HEK293 (cell line): ENCODE measurements at regions not wholly inside any gene's neighbourhood (a gene's known extent, or its start where the extent isn't known, plus 50 kb on each side); places are given as distances from the start of the nearest gene placed in this dataset.

Experiments used
- CTCF ChIA-PET: fragments of 350-600 bp; formaldehyde crosslinking; extraction: SDS; loops from one replicate; lab custom pipeline; 2021; ENCODE audit warnings: antibody characterized with exemption; lab: Yijun Ruan, JAX
- POLR2A ChIA-PET: fragments of 300-600 bp; formaldehyde crosslinking; extraction: SDS; loops from one replicate; lab custom pipeline; 2020; ENCODE audit warnings: antibody characterized with exemption, inconsistent platforms; lab: Yijun Ruan, JAX
- H3K27ac ChIP-seq: fragments of 200-500 bp; sonication (Bioruptor generic); 2 replicates; pipeline ENCODE4 v1.5.1; 2014; ENCODE audit warnings: low read depth, low read length, control low read depth, inconsistent platforms; ENCODE audit errors: extremely low read depth
- H3K36me3 ChIP-seq, 2 experiments: fragments of 200-500 bp in 1 of 2; sonication (Bioruptor generic) in 1 of 2; 1 replicate in 1 of 2; 2 replicates in 1 of 2; pipeline ENCODE4 v1.5.1; 2014 to 2017; ENCODE audit warnings: inconsistent platforms in 2 of 2, low read length in 2 of 2; ENCODE audit not compliant: control insufficient read depth in 2 of 2, insufficient read depth in 1 of 2
- H3K4me1 ChIP-seq: fragments of 200-500 bp; sonication (Bioruptor generic); 2 replicates; pipeline ENCODE4 v1.5.1; 2014; ENCODE audit warnings: mild to moderate bottlenecking, low read length, inconsistent platforms; ENCODE audit not compliant: control insufficient read depth, insufficient read depth
- H3K4me3 ChIP-seq: 2 replicates; pipeline ENCODE4 v1.5.1; 2011; ENCODE audit warnings: low read depth, mild to moderate bottlenecking, control low read depth, low read length, moderate library complexity
- H3K9me3 ChIP-seq: fragments of 200-500 bp; sonication (Bioruptor generic); 2 replicates; pipeline ENCODE4 v1.5.1; 2014; ENCODE audit warnings: low read depth, low read length, inconsistent platforms; ENCODE audit not compliant: control insufficient read depth, insufficient read depth
- CTCF ChIP-seq: fragments of 450-650 bp; formaldehyde crosslinking; IDR thresholded peaks from 2 replicates; pipeline ENCODE4 v1.5.1; 2016; ENCODE audit warnings: missing biosample characterization, missing genetic modification characterization
- GLIS1 ChIP-seq: fragments of 450-650 bp; formaldehyde crosslinking; IDR thresholded peaks from 2 replicates; pipeline ENCODE4 v1.5.1; 2016; ENCODE audit warnings: missing biosample characterization, missing genetic modification characterization
- KLF9 ChIP-seq: fragments of 450-650 bp; formaldehyde crosslinking; IDR thresholded peaks from 2 replicates; pipeline ENCODE4 v1.5.1; 2016; ENCODE audit warnings: missing biosample characterization, missing genetic modification characterization, low read depth
- REST ChIP-seq: fragments of 450-650 bp; formaldehyde crosslinking; IDR thresholded peaks from 2 replicates; pipeline ENCODE4 v1.5.1; 2016; ENCODE audit warnings: missing biosample characterization, missing genetic modification characterization
- SP2 ChIP-seq: fragments of 450-650 bp; formaldehyde crosslinking; IDR thresholded peaks from 2 replicates; pipeline ENCODE4 v1.5.1; 2016; ENCODE audit warnings: missing biosample characterization, missing genetic modification characterization
- ZBTB26 ChIP-seq: fragments of 450-650 bp; formaldehyde crosslinking; optimal IDR thresholded peaks from 2 replicates; pipeline ENCODE3; 2016; ENCODE audit warnings: missing biosample characterization, mild to moderate bottlenecking, missing genetic modification characterization
- ZNF10 ChIP-seq: fragments of 450-650 bp; formaldehyde crosslinking; IDR thresholded peaks from 2 replicates; pipeline ENCODE4 v1.5.1; 2017; ENCODE audit warnings: missing biosample characterization, missing genetic modification characterization
- ZNF114 ChIP-seq: fragments of 450-650 bp; formaldehyde crosslinking; IDR thresholded peaks from 2 replicates; pipeline ENCODE4 v1.5.0; 2017; ENCODE audit warnings: missing biosample characterization, missing genetic modification characterization
- ZNF146 ChIP-seq: fragments of 450-650 bp; formaldehyde crosslinking; IDR thresholded peaks from 2 replicates; pipeline ENCODE4 v1.5.1; 2016; ENCODE audit warnings: missing biosample characterization, missing genetic modification characterization
- ZNF423 ChIP-seq: fragments of 450-650 bp; formaldehyde crosslinking; IDR thresholded peaks from 2 replicates; pipeline ENCODE4 v1.5.1; 2016; ENCODE audit warnings: missing biosample characterization, missing genetic modification characterization
- ZNF510 ChIP-seq: fragments of 450-650 bp; formaldehyde crosslinking; IDR thresholded peaks from 2 replicates; pipeline ENCODE4 v1.5.1; 2018; ENCODE audit warnings: mild to moderate bottlenecking, missing genetic modification characterization, missing biosample characterization; ENCODE audit not compliant: insufficient replicate concordance
- ZNF530 ChIP-seq: fragments of 450-650 bp; formaldehyde crosslinking; IDR thresholded peaks from 2 replicates; pipeline ENCODE4 v1.5.1; 2016; ENCODE audit warnings: low read depth, missing biosample characterization, missing genetic modification characterization
- ZNF548 ChIP-seq: fragments of 450-650 bp; formaldehyde crosslinking; IDR thresholded peaks from 2 replicates; pipeline ENCODE4 v1.5.1; 2016; ENCODE audit warnings: missing biosample characterization, missing genetic modification characterization
- ZNF561 ChIP-seq: fragments of 450-650 bp; IDR thresholded peaks from 2 replicates; pipeline ENCODE4 v1.5.1; 2018; ENCODE audit warnings: missing biosample characterization, missing genetic modification characterization, borderline replicate concordance
- ZNF645 ChIP-seq: fragments of 450-650 bp; formaldehyde crosslinking; IDR thresholded peaks from 2 replicates; pipeline ENCODE4; 2016; ENCODE audit warnings: missing biosample characterization, missing genetic modification characterization
- TF ChIP-seq, protein P1 (sequence below): fragments of 450-650 bp; formaldehyde crosslinking; IDR thresholded peaks from 2 replicates; pipeline ENCODE4 v1.5.1; 2016; ENCODE audit warnings: missing biosample characterization, missing genetic modification characterization
- TF ChIP-seq, protein P2 (sequence below): fragments of 450-650 bp; formaldehyde crosslinking; IDR thresholded peaks from 2 replicates; pipeline ENCODE4 v1.5.1; 2017; ENCODE audit warnings: missing biosample characterization, missing genetic modification characterization
- TF ChIP-seq, protein P3 (sequence below): fragments of 450-650 bp; formaldehyde crosslinking; IDR thresholded peaks from 2 replicates; pipeline ENCODE4 v1.5.1; 2016; ENCODE audit warnings: missing biosample characterization, missing genetic modification characterization

DNA sequence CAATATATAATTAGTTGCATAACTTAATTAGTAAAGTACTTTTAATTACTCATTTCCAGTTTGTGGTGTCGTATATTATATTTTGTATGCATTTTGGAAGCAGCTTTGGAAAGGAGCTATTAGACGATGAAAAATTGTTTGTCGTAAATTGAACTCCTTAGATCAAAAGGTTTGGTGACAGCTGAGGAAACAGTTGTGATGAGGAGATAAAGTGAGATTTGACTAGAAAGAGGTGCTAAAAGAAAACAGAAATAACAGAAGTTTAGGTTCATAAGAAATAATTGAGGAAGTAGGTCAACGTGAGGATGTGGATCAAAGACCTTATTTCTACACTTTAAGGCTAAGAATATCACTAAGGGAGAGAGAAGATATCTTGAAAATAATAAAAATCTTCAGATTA lies 141.9 kb upstream of the NETO1 start:
- Histone ChIP-seq H3K4me3 (no peak overlapping the region), H3K27ac (no peak overlapping the region), H3K4me1 (no peaks in the 10 kb centered on the region), H3K9me3 (no peaks in the 10 kb centered on the region), H3K36me3 (no peaks in the 10 kb centered on the region)
- no peak for TF ChIP-seq ZNF423 (tag by site-specific recombination)
- TF ChIP-seq ZNF561 (tag by site-specific recombination), result no peak
- no peak for TF ChIP-seq ZBTB26 (tag by site-specific recombination)
- no peak for TF ChIP-seq ZNF114 (tag by site-specific recombination)
- TF ChIP-seq ZNF10 (tag by site-specific recombination), result no peak
- TF ChIP-seq KLF9 (tag by site-specific recombination), result no peak
- TF ChIP-seq, protein P1, sequence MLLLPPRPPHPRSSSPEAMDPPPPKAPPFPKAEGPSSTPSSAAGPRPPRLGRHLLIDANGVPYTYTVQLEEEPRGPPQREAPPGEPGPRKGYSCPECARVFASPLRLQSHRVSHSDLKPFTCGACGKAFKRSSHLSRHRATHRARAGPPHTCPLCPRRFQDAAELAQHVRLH (tag by site-specific recombination), result no peak
- TF ChIP-seq CTCF (tag by site-specific recombination), result no peak
- TF ChIP-seq ZNF510 (tag by site-specific recombination), result no peak
- ChIA-PET CTCF (interaction anchor here (0.7 kb wide), 1 partner anchor 28 kb away, joined by 4 read pairs; no protein-coding TSS in a partner anchor), POLR2A (no interaction called here)

- no peaks in the 10 kb centered on the region for H3K36me3 ChIP-seq
- no peaks in the 10 kb centered on the region for H3K9me3 ChIP-seq
- POLR2A ChIA-PET, result no interaction called here
- H3K4me3 ChIP-seq, result no peak overlapping the region
- no peak for TF ChIP-seq SP2 (tag by site-specific recombination)
- no peak for TF ChIP-seq ZNF530
- TF ChIP-seq, all 188 proteins: peak for 0
- H3K27ac ChIP-seq, result no peak overlapping the region
- CTCF ChIA-PET, result interaction anchor here (0.7 kb wide), 1 partner anchor 17 kb away, joined by 4 read pairs; no protein-coding TSS in a partner anchor
- H3K4me1 ChIP-seq, result no peaks in the 10 kb centered on the region
These were observed 140.1 kb upstream of the NETO1 start for GRCh38 chr18:73007915-73008308.

DNA sequence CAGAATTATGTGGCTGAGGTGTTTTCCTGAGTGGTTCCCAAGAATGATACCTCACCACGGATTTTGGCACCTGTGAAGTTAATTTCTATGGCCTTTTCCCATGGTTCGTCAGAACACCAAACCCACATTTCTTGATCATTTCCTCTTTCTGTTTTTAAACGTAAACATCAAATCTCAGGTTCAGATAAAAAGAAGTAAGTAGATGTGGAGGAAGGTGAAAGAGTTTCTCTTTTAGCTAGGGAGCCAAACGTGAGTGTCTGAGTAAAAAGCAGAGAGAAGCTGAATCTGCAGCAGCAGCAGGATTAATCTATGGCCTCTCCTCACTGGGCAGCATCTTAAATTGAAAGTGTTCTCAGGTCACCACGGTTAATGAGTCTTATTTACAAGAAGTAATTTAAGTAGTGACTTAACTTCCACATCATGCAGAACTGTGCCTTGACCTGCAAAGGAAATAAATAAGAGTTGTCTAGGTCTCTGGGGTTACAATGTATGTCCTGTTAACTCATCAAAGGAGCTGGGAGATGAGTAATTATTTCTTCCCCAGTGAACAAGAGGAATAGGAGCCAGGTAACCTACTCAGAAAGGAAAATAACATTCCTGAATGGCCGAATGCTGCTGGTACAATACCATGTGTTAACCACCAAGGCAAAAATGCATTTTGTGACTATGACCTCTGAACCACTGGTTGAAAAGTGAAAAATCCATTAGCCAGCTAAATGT lies 139.6 kb upstream of the NETO1 start:
- Histone ChIP-seq H3K9me3 (no peaks in the 10 kb centered on the region), H3K27ac (no peak overlapping the region), H3K4me1 (no peaks in the 10 kb centered on the region), H3K4me3 (no peak overlapping the region), H3K36me3 (no peaks in the 10 kb centered on the region)
- POLR2A ChIA-PET, result no interaction called here
- CTCF ChIA-PET, result no interaction called here
- TF ChIP-seq ZNF645 (tag by site-specific recombination) (no peak), ZNF146 (tag by site-specific recombination) (no peak), ZNF548 (tag by site-specific recombination) (no peak), GLIS1 (tag by site-specific recombination) (no peak), REST (tag by site-specific recombination) (no peak)
- TF ChIP-seq, protein P2, sequence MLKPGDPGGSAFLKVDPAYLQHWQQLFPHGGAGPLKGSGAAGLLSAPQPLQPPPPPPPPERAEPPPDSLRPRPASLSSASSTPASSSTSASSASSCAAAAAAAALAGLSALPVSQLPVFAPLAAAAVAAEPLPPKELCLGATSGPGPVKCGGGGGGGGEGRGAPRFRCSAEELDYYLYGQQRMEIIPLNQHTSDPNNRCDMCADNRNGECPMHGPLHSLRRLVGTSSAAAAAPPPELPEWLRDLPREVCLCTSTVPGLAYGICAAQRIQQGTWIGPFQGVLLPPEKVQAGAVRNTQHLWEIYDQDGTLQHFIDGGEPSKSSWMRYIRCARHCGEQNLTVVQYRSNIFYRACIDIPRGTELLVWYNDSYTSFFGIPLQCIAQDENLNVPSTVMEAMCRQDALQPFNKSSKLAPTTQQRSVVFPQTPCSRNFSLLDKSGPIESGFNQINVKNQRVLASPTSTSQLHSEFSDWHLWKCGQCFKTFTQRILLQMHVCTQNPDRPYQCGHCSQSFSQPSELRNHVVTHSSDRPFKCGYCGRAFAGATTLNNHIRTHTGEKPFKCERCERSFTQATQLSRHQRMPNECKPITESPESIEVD, result no peak
- TF ChIP-seq, protein P3, sequence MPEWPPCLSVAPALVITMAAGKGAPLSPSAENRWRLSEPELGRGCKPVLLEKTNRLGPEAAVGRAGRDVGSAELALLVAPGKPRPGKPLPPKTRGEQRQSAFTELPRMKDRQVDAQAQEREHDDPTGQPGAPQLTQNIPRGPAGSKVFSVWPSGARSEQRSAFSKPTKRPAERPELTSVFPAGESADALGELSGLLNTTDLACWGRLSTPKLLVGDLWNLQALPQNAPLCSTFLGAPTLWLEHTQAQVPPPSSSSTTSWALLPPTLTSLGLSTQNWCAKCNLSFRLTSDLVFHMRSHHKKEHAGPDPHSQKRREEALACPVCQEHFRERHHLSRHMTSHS, result no peak
